GM19463 (cell line): ENCODE measurements at regions not wholly inside any gene's neighbourhood (a gene's known extent, or its start where the extent isn't known, plus 50 kb on each side); places are given as distances from the start of the nearest gene placed in this dataset.

ENCODE experiments used
- ATAC-seq: cut with Tn5 transposase; IDR thresholded peaks from one replicate; pipeline ENCODE4 v1.9.1; 2021; ENCODE audit warnings: mild to moderate bottlenecking, moderate library complexity; ENCODE audit not compliant: unreplicated experiment

- no peak for ATAC-seq
These were observed 122.9 kb upstream of the ZNF507 start for GRCh38 chr19:32222556-32222955.

- ATAC-seq: no peak
These were observed 122.3 kb upstream of the ZNF507 start for GRCh38 chr19:32223106-32223505.

GRCh38 chr19:32223595-32224370 is 121.6 kb upstream of the ZNF507 start:
- no peak for ATAC-seq

- peak; percentile 79 for ATAC-seq
These were observed 120.8 kb upstream of the ZNF507 start for GRCh38 chr19:32224371-32225244.

GRCh38 chr19:32227561-32228165 is 117.7 kb upstream of the ZNF507 start:
- no peak for ATAC-seq

- no peak for ATAC-seq
These were observed 115.0 kb upstream of the ZNF507 start for GRCh38 chr19:32230441-32230840.

GRCh38 chr19:32231020-32231419 is 114.4 kb upstream of the ZNF507 start:
- ATAC-seq: no peak

GRCh38 chr19:32231691-32232090 is 113.7 kb upstream of the ZNF507 start:
- ATAC-seq: no peak

GRCh38 chr19:32232449-32232848 is 113.0 kb upstream of the ZNF507 start:
- ATAC-seq: no peak

- ATAC-seq: no peak
These were observed 112.3 kb upstream of the ZNF507 start for GRCh38 chr19:32233091-32233490.

GRCh38 chr19:32233885-32234284 is 111.5 kb upstream of the ZNF507 start:
- ATAC-seq: no peak

GRCh38 chr19:32234663-32235217 is 110.7 kb upstream of the ZNF507 start:
- no peak for ATAC-seq

- peak; percentile 79 for ATAC-seq
These were observed 107.3 kb upstream of the ZNF507 start for GRCh38 chr19:32238076-32238475.

- no peak for ATAC-seq
These were observed 105.1 kb upstream of the ZNF507 start for GRCh38 chr19:32240316-32240715.

GRCh38 chr19:32241306-32241705 is 104.1 kb upstream of the ZNF507 start:
- ATAC-seq: no peak

- no peak for ATAC-seq
These were observed 103.3 kb upstream of the ZNF507 start for GRCh38 chr19:32241932-32242710.

GRCh38 chr19:32246006-32246405 is 99.4 kb upstream of the ZNF507 start:
- no peak for ATAC-seq

GRCh38 chr19:32251634-32252332 is 93.6 kb upstream of the ZNF507 start:
- no peak for ATAC-seq

- no peak for ATAC-seq
These were observed 93.1 kb upstream of the ZNF507 start for GRCh38 chr19:32252333-32252669.
